ENCODE measurements at regions not wholly inside any gene's neighbourhood (a gene's known extent, or its start where the extent isn't known, plus 50 kb on each side); places are given as distances from the start of the nearest gene placed in this dataset.
"Not testable (repeated sequence)": the region's sequence is repeated elsewhere in the genome, so short reads cannot be mapped to it uniquely, and the experiment has no call there.

- Histone ChIP-seq H3K36me3 (ENCODE audit: control insufficient read depth in 3 of 3, insufficient read depth in 3 of 3, low read length in 3 of 3) (no peaks in the 10 kb centered on the region), H3K27me3 (ENCODE audit: control insufficient read depth in 3 of 3, insufficient read depth in 3 of 3, low read length in 3 of 3) (no peaks in the 10 kb centered on the region), H3K4me1 (ENCODE audit: control insufficient read depth in 3 of 3, insufficient read depth in 3 of 3, low read length in 3 of 3) (no peaks in the 10 kb centered on the region), H3K4me3 (ENCODE audit: low read length in 3 of 3) (no peak overlapping the region), H3K9me3 (ENCODE audit: control insufficient read depth in 3 of 3, low read length in 3 of 3) (no peaks in the 10 kb centered on the region), H3K9ac (ENCODE audit: low read depth in 1 of 3, low read length in 3 of 3) (no peak overlapping the region), H3K27ac (ENCODE audit: low read depth, low read length) (no peak overlapping the region)
Measured at GRCh38 chr7:15073301-15073700, 170.8 kb upstream of the DGKB start.

GRCh38 chr7:15068324-15068723 lies 165.8 kb upstream of the DGKB start:
- Histone ChIP-seq H3K27ac (ENCODE audit: low read depth, low read length) (no peak overlapping the region), H3K27me3 (ENCODE audit: control insufficient read depth in 3 of 3, insufficient read depth in 3 of 3, low read length in 3 of 3) (no peaks in the 10 kb centered on the region), H3K36me3 (ENCODE audit: control insufficient read depth in 3 of 3, insufficient read depth in 3 of 3, low read length in 3 of 3) (no peaks in the 10 kb centered on the region), H3K9me3 (ENCODE audit: control insufficient read depth in 3 of 3, low read length in 3 of 3) (no peaks in the 10 kb centered on the region), H3K9ac (ENCODE audit: low read depth in 1 of 3, low read length in 3 of 3) (no peak overlapping the region), H3K4me3 (ENCODE audit: low read length in 3 of 3) (no peak overlapping the region), H3K4me1 (ENCODE audit: control insufficient read depth in 3 of 3, insufficient read depth in 3 of 3, low read length in 3 of 3) (no peaks in the 10 kb centered on the region)

- H3K27ac ChIP-seq (ENCODE audit: low read depth, low read length), result no peak overlapping the region
- no peak overlapping the region for H3K4me3 ChIP-seq (ENCODE audit: low read length in 3 of 3)
- H3K9ac ChIP-seq (ENCODE audit: low read depth in 1 of 3, low read length in 3 of 3), result no peak overlapping the region
- no peaks in the 10 kb centered on the region for H3K9me3 ChIP-seq (ENCODE audit: control insufficient read depth in 3 of 3, low read length in 3 of 3)
- no peaks in the 10 kb centered on the region for H3K36me3 ChIP-seq (ENCODE audit: control insufficient read depth in 3 of 3, insufficient read depth in 3 of 3, low read length in 3 of 3)
- H3K27me3 ChIP-seq (ENCODE audit: control insufficient read depth in 3 of 3, insufficient read depth in 3 of 3, low read length in 3 of 3), result no peaks in the 10 kb centered on the region
- H3K4me1 ChIP-seq (ENCODE audit: control insufficient read depth in 3 of 3, insufficient read depth in 3 of 3, low read length in 3 of 3), result no peaks in the 10 kb centered on the region
Measured at GRCh38 chr7:15057272-15057671, 154.7 kb upstream of the DGKB start.

DNA sequence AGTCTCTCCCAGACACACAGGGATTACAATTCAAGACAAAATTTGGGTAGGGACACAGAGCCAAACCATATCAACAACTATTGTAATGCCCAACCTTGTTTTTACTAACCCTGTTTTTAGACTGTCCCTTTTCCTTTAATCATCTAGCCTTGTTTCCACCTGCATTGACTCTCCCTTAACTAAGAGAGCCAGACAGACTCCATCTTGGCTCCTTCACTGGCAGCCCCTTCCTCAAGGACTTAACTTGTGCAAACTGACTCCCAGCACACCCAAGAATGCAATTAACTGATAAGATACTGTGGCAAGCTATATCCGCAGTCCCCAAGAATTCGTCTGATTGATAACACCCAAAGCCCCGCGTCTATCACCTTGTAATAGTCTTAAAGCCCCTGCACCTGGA lies 151.8 kb upstream of the DGKB start:
- not testable (repeated sequence) for H3K4me1 ChIP-seq (ENCODE audit: control insufficient read depth in 3 of 3, insufficient read depth in 3 of 3, low read length in 3 of 3); H3K27ac ChIP-seq (ENCODE audit: low read depth, low read length); H3K9me3 ChIP-seq (ENCODE audit: control insufficient read depth in 3 of 3, low read length in 3 of 3); H3K9ac ChIP-seq (ENCODE audit: low read depth in 1 of 3, low read length in 3 of 3); H3K27me3 ChIP-seq (ENCODE audit: control insufficient read depth in 3 of 3, insufficient read depth in 3 of 3, low read length in 3 of 3); H3K4me3 ChIP-seq (ENCODE audit: low read length in 3 of 3); H3K36me3 ChIP-seq (ENCODE audit: control insufficient read depth in 3 of 3, insufficient read depth in 3 of 3, low read length in 3 of 3)

DNA sequence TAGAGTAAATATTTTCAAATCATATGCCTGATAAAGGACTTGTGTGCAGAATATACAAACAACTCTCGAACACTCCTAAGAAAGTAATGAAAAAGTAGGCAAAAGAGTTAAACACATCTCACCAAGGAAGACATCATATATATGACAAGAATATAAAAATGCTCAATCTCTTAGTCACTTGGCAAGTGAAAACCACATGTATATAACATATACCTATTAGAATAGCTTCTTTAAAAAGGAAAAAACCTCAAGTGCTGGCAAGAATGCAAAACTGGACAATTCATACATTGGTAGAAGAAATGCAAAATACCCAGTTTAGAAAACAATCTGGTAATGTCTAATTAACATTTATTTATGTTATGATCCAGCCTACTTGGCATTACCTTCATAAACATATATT lies 146.6 kb upstream of the DGKB start:
- Histone ChIP-seq H3K9me3 (ENCODE audit: control insufficient read depth in 3 of 3, low read length in 3 of 3) (no peaks in the 10 kb centered on the region), H3K4me3 (ENCODE audit: low read length in 3 of 3) (no peak overlapping the region), H3K27ac (ENCODE audit: low read depth, low read length) (no peak overlapping the region), H3K36me3 (ENCODE audit: control insufficient read depth in 3 of 3, insufficient read depth in 3 of 3, low read length in 3 of 3) (no peaks in the 10 kb centered on the region), H3K27me3 (ENCODE audit: control insufficient read depth in 3 of 3, insufficient read depth in 3 of 3, low read length in 3 of 3) (peaks cover 0 to 3% (median 0%) of the 10 kb centered on the region in 3 donors), H3K4me1 (ENCODE audit: control insufficient read depth in 3 of 3, insufficient read depth in 3 of 3, low read length in 3 of 3) (no peaks in the 10 kb centered on the region), H3K9ac (ENCODE audit: low read depth in 1 of 3, low read length in 3 of 3) (no peak overlapping the region)

GRCh38 chr7:15046861-15047260 lies 144.3 kb upstream of the DGKB start:
- H3K4me3 ChIP-seq (ENCODE audit: low read length in 3 of 3), result no peak overlapping the region
- H3K4me1 ChIP-seq (ENCODE audit: control insufficient read depth in 3 of 3, insufficient read depth in 3 of 3, low read length in 3 of 3), result no peaks in the 10 kb centered on the region
- peaks cover 0 to 3% (median 0%) of the 10 kb centered on the region in 3 donors for H3K27me3 ChIP-seq (ENCODE audit: control insufficient read depth in 3 of 3, insufficient read depth in 3 of 3, low read length in 3 of 3)
- no peaks in the 10 kb centered on the region for H3K9me3 ChIP-seq (ENCODE audit: control insufficient read depth in 3 of 3, low read length in 3 of 3)
- H3K36me3 ChIP-seq (ENCODE audit: control insufficient read depth in 3 of 3, insufficient read depth in 3 of 3, low read length in 3 of 3), result no peaks in the 10 kb centered on the region
- no peak overlapping the region for H3K27ac ChIP-seq (ENCODE audit: low read depth, low read length)
- H3K9ac ChIP-seq (ENCODE audit: low read depth in 1 of 3, low read length in 3 of 3), result no peak overlapping the region

DNA sequence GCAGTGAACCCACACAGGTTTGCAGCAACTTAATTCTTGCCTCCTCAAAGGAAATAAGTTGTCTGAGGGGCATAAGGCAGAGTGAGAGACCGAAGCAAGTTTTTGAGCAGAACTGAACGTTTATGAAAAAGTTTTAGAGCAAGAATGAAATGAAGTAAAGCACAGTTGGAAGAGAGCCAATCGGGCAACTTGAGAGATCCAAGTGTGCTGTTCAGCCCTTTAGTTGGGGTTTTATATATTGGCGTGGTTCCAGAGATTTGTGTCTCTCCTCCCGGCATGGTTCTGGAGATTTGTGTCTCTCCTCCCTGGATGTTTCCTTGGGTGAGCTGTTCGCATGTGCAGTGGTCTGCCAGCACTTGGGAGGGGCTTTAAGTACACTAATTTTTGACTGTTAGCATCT lies 141.4 kb upstream of the DGKB start:
- H3K4me3 ChIP-seq (ENCODE audit: low read length in 3 of 3), result no peak overlapping the region
- H3K27me3 ChIP-seq (ENCODE audit: control insufficient read depth in 3 of 3, insufficient read depth in 3 of 3, low read length in 3 of 3), result peaks cover 0 to 3% (median 0%) of the 10 kb centered on the region in 3 donors
- no peak overlapping the region for H3K27ac ChIP-seq (ENCODE audit: low read depth, low read length)
- no peaks in the 10 kb centered on the region for H3K4me1 ChIP-seq (ENCODE audit: control insufficient read depth in 3 of 3, insufficient read depth in 3 of 3, low read length in 3 of 3)
- H3K36me3 ChIP-seq (ENCODE audit: control insufficient read depth in 3 of 3, insufficient read depth in 3 of 3, low read length in 3 of 3), result no peaks in the 10 kb centered on the region
- H3K9ac ChIP-seq (ENCODE audit: low read depth in 1 of 3, low read length in 3 of 3), result no peak overlapping the region
- no peaks in the 10 kb centered on the region for H3K9me3 ChIP-seq (ENCODE audit: control insufficient read depth in 3 of 3, low read length in 3 of 3)

GRCh38 chr7:15042285-15043065 lies 139.9 kb upstream of the DGKB start:
- H3K36me3 ChIP-seq (ENCODE audit: control insufficient read depth in 3 of 3, insufficient read depth in 3 of 3, low read length in 3 of 3), result no peaks in the 10 kb centered on the region
- no peaks in the 10 kb centered on the region for H3K9me3 ChIP-seq (ENCODE audit: control insufficient read depth in 3 of 3, low read length in 3 of 3)
- H3K27me3 ChIP-seq (ENCODE audit: control insufficient read depth in 3 of 3, insufficient read depth in 3 of 3, low read length in 3 of 3), result peaks cover 0 to 3% (median 0%) of the 10 kb centered on the region in 3 donors
- no peak overlapping the region for H3K4me3 ChIP-seq (ENCODE audit: low read length in 3 of 3)
- no peak overlapping the region for H3K9ac ChIP-seq (ENCODE audit: low read depth in 1 of 3, low read length in 3 of 3)
- H3K27ac ChIP-seq (ENCODE audit: low read depth, low read length), result no peak overlapping the region
- H3K4me1 ChIP-seq (ENCODE audit: control insufficient read depth in 3 of 3, insufficient read depth in 3 of 3, low read length in 3 of 3), result no peaks in the 10 kb centered on the region

- H3K9me3 ChIP-seq (ENCODE audit: control insufficient read depth in 3 of 3, low read length in 3 of 3), result no peaks in the 10 kb centered on the region
- H3K4me3 ChIP-seq (ENCODE audit: low read length in 3 of 3), result no peak overlapping the region
- no peak overlapping the region for H3K27ac ChIP-seq (ENCODE audit: low read depth, low read length)
- H3K4me1 ChIP-seq (ENCODE audit: control insufficient read depth in 3 of 3, insufficient read depth in 3 of 3, low read length in 3 of 3), result no peaks in the 10 kb centered on the region
- no peaks in the 10 kb centered on the region for H3K36me3 ChIP-seq (ENCODE audit: control insufficient read depth in 3 of 3, insufficient read depth in 3 of 3, low read length in 3 of 3)
- no peak overlapping the region for H3K9ac ChIP-seq (ENCODE audit: low read depth in 1 of 3, low read length in 3 of 3)
- H3K27me3 ChIP-seq (ENCODE audit: control insufficient read depth in 3 of 3, insufficient read depth in 3 of 3, low read length in 3 of 3), result no peaks in the 10 kb centered on the region
Measured at GRCh38 chr7:15041226-15041625, 138.7 kb upstream of the DGKB start.

DNA sequence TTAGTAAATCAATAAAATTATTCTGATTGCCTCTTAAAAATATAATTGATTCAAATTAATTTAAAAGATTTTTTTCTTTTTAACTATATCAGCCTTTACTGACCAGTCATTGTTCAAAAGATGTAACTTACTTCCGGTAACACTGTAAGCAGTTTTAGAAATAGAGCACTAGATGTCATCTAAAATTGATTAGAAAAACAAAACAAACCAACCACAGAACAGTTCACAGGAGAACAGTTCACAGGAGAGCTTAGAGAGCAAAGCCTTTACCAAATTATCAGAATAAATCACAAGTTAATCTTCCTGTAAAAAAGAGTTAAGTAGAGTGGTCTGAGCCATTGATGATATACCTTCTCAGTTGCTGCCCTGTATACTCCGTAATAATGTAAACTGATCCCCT lies 133.3 kb upstream of the DGKB start:
- no peaks in the 10 kb centered on the region for H3K27me3 ChIP-seq (ENCODE audit: control insufficient read depth in 3 of 3, insufficient read depth in 3 of 3, low read length in 3 of 3)
- no peaks in the 10 kb centered on the region for H3K4me1 ChIP-seq (ENCODE audit: control insufficient read depth in 3 of 3, insufficient read depth in 3 of 3, low read length in 3 of 3)
- H3K27ac ChIP-seq (ENCODE audit: low read depth, low read length), result no peak overlapping the region
- H3K9ac ChIP-seq (ENCODE audit: low read depth in 1 of 3, low read length in 3 of 3), result no peak overlapping the region
- no peaks in the 10 kb centered on the region for H3K36me3 ChIP-seq (ENCODE audit: control insufficient read depth in 3 of 3, insufficient read depth in 3 of 3, low read length in 3 of 3)
- H3K4me3 ChIP-seq (ENCODE audit: low read length in 3 of 3), result no peak overlapping the region
- no peaks in the 10 kb centered on the region for H3K9me3 ChIP-seq (ENCODE audit: control insufficient read depth in 3 of 3, low read length in 3 of 3)

Data from skeletal muscle tissue (tissue), 3 donors.